GM18499 (cell line): ENCODE measurements at regions not wholly inside any gene's neighbourhood (a gene's known extent, or its start where the extent isn't known, plus 50 kb on each side); places are given as distances from the start of the nearest gene placed in this dataset.
A peak's percentile ranks its signal among the peaks of the same experiment; 100 is the strongest.

Experiments
- ATAC-seq: cut with Tn5 transposase; IDR thresholded peaks from one replicate; pipeline ENCODE4 v1.9.1; 2021; ENCODE audit warnings: moderate number of reproducible peaks; ENCODE audit not compliant: insufficient read depth, unreplicated experiment

DNA sequence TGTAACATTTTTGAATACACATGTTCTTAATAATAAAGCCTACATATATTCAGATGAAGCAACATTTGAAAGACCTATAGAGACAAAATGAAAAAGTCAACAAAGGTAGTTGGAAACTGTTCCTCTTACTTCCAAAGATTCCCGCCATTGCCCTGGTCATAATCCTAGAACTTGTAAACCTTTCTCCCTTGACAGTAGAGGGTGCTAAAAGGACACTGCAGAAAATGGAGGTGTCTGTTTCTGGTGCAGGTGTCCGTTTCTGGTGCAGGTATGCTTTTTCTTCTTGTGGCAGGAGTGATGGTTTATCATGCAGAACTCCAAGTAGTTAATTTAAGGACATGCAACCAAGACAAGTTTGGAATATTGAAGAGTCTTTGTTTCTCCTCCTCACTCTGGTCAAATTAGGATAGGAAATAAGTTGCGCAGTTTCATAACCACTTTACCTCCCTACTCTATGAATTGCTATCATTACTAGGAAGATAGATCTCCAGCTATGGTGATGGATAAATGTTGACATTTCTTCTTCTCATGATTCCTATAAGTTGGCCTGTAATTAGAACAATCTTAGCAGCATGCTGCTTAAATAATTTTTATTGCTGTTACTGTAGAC, 56.0 kb upstream of the FAM174A start:
- ATAC-seq, result no peak

DNA sequence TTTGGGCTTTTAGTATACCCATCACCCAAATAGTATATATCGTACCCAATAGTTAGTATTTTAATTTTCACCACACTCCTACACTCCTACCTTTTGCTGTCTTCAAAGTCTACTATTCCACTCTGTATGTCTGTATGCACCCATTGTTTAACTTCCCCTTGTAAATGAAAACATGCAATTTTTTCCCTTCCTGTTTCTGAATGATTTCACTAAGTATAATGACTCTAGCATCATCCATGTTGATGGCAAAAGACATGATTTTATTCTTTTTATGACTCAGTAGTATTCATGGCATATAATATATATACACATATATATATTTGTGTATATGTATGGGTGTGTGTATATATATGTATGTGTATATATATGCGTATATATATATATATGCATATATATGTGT, 63.1 kb upstream of the FAM174A start:
- no peak for ATAC-seq

DNA sequence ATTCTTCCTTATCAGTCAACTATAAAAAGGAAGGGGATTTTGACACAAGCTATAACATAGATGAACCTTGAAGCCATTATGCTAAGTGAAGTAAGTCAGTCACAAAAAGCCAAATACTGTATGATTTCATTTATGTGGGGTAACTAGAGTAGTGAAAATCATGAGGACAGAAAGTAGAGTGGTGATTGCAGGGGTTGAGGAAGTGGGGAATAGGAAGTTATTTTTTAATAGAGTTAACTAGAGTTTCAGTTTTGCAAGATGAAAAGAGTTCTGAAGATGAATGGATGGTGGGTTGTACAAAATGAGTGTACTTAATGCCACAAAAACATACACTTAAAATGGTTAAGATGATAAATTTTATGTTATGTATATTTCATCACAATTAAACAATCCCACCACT, 65.4 kb upstream of the FAM174A start:
- peak; percentile 86 for ATAC-seq

DNA sequence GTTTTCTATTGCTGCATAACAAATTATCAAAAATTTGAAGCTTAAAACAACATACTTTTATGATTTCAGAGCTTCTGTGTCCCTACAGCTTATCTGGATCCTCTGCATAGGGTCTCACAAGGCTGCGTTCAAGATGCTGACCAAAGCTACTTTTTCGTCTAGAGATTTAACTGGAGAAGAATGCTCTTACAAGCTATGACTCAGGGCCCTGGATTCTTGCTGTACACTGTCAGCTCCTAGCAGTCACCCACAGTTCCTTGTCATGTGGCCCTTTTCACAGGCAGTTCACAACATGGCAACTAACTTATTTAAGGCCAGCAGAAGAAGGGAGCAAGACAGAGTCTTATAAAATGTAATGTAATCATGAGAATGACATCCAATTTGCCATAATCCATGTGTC, 70.8 kb upstream of the FAM174A start:
- ATAC-seq, result no peak

DNA sequence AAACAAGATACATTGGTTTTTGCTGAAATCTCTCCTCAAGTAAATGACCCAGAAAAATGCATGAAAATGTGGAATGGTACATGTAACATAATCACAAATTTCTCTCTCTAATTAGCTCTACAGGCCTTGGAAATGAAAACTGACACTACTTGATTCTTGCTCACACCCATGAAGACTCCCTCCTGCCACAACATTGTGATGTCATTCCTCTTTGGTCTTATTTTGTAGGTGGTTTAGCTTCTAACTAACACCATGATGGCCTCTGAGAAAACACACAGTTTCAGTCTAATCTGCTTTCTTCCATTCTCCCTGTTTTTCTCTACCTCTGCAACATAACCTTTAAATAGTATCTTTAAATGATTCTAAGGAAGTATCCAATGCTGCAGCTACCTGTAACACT, 78.6 kb upstream of the FAM174A start:
- no peak for ATAC-seq

DNA sequence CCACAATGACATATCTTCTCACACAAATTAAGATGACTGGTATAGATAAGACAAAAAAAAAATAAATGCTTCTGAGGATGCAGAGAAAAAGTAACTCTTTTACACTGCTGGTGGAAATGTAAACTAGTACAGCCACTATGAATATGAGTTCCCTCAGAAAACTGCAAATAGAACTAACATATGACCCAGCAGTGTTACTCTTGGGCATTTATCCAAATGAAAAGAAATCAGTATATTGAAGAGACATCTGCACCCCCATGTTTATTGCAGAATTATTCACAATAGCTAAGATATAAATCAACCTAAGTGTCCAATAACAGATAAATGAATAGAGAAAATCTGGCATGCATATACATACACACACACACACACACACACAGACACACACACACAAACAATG, 83.0 kb upstream of the FAM174A start:
- ATAC-seq, result no peak

DNA sequence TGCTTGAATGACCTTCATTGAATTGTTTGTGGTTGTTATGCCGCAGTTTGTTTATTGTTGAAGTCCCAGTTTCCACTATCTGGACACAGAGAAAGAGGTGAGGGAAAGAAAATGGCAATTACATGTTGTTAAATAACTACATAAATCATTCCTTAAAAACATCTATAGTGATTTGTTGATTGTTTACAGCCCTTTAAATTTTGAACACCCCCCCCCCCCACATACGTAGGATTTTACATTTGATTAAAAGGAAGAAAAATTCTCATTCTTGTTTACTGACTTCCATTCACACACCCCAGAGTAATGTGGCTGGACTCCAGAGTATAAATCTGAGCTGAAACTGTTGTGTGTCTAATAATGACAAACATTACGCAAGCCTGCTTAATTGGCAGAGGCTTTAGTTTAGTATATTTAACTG, 87.1 kb upstream of the FAM174A start:
- no peak for ATAC-seq

DNA sequence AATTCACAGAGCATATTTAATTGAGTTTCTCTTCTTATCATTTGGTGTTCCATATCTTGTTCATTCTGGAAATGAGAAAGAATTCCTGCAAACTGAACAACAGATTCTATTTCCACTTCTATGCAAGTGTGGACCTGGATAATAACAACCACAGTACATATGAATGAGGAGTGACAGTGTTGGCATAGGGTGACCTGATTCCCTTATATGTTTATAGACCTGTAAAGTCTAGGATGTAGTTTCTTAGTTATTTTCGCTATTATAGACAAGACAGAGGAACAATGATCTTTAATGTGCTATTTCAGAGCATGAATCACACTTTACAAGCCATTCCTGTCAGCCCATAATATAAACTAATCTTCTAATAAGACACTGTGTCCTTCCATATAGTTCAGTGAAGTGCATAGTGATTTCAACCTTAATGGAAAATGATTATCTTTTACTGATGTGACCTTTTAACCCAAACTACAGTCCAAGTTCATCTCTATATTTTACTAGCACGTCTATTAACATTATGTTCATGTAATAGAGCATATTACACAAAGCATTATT, 88.2 kb upstream of the FAM174A start:
- no peak for ATAC-seq

DNA sequence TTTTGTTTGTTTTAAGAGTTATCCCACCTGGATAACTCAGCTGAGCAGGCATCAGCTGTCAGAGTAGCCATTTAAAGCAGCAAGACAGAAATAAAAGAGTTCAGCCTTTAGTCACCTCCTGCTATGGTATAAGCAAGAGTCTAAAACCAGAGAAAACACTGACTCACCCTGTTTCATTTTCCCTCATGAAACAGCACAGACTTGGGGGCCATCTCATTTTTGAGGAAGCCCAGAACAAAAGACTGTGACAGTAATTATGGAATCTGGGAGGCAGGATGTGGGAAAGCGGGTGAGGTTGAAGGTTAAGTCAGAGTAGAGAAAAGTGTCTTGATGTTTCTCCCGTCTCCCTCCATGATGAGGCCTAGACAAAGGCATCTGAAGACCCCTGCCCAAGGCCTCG, 90.2 kb upstream of the FAM174A start:
- ATAC-seq, result no peak

DNA sequence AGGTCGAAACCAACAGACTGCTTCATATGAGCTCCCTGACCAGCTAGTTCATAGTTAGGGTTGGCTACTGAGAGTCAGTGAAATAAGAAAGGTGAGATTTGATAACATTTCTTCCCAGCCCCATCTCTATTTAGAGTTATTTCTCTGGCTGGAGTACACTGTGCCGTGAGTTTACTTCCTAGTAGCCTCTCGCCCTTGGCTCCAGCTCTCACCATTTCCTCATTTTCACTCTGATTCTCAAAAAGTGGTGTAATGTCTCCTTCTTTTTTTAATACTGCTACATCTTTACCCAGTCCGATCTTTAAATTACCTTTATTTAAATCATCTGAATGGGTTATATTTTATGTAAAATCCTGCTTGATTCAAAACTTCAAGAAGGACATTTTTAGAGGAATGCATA, 100.4 kb upstream of the FAM174A start:
- no peak for ATAC-seq

DNA sequence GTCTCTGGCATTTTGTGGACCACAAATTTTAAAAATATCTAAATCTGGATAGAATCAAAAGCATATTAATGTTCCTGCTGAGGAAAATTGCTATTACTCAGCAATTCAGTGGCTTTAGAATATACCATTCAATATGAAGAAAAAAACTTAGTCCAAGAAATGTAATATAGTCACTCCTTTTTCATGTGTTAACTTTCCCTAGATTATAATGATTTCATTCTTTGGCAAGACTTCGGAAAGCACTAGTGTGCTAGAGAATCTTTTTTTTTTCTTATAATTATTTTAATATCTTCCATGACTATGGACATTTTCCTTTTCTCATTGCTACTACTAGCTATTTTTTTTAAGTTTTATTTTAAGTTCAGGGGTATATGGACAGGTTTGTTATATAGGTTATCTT, 102.4 kb upstream of the FAM174A start:
- ATAC-seq, result no peak

DNA sequence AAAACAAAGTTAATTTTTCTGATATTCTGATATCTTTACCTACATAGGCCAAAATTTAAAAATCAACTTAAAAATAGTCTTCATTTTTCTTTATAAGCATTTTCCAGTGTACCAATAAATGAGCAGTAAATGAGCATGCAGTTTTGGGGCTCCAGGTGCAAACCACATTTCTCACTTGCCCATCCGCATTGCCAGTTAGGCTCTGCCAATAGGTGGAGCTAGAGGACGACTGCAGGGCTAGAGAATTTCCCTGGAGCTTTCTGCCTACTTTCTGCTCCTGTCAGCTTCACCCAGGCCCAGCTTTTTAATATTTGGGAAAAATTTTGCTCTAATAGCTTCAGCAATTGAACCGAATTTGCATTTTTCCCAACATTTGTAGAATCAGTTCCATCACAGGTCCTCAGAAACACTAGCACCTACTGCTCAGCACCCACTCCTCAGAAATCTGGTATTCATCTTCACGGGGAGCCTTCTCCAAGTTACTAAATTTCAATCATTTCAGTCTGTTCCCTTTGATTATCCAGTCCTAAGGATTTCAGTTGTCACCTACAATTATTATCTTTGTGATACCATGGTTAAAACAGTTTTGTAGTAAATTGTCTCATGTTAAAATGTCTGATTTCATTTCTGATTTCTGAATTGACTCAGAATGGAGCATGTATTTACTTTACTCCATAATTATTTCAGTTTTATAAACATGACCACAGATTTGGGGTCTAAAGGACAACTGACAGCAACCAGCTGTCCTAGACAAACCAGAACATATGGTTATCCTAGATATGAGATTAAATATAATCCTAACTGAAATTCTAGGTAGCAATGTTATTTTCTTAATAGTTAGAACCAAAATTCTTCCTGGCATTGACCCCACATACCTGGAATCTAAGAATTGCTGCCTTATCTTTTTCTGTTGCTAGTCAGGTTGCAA, 104.6 kb upstream of the FAM174A start:
- peak; percentile 82 for ATAC-seq

DNA sequence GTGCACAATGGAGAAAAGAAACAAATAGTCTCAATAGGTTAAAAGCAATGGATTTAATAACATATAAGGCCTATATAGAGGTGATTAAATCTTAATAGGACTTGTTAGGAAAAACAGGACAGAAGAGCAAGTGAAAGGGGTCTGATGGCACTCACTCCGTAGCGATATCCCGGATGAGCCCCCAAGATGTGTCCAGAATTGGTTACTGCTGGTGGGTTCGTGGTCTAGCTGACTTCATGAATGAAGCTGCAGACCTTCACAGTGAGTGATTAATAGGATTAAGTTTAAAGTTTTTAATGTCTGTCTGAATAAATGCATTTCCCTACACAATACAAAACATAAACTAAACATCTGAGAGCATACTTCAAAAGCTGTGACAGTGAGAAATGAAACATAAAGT, 110.4 kb upstream of the FAM174A start:
- no peak for ATAC-seq

DNA sequence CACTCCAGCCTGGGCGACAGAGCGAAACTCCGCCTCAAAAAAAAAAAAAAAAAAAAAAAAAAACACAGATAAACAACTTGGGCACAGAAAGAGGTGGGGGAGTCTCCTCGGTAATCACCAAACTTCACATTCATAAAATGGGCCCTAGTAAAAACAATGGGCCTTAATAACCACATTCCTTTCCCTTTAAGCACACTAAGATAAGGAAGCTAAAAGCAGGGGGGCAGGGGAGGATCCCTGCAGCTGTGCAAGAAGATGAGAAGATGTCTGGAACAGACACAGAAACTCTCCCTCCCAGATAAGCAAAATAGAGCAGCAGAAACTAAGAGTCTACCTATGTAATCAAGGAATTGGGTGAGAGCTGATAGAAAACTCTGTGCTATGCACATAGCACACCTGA, 111.2 kb upstream of the FAM174A start:
- no peak for ATAC-seq

DNA sequence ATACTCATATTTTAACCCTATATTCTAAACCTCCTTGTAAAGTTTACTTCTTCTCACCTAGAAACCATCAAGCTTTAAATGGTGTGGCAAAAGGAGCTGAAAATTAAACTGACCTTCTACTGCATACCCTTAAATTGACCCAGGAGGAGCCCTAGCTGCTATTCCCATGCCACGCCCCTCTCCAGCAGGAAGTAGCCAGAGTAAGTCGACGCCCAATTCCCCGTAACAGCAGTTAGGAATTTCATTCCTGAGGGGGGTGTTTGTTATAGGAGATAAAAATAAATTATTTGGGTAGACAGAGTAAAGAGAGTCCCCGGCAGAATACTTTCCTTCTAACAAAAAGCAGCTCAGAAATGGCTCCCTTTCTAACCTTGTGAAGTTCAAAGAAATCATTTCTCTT, 111.8 kb upstream of the FAM174A start:
- ATAC-seq, result no peak

DNA sequence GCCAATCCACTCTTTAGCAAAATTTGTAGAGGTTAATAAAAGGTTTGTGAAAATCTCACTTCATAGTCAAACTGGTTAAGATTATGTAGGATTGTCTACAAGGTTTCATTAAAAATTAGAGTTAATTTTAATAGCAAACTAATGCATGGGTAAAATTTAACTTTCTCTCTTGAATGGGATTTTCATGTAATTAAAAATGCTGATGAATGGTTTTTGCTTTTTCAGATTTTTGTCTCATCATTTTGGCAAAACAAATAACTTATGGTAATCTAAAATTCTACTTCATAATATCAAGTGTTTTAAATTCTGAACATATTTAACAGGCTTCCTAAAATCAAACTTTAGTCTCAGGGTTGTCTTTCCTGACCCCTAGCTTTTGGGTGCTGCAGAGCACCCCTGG, 113.8 kb upstream of the FAM174A start:
- no peak for ATAC-seq

DNA sequence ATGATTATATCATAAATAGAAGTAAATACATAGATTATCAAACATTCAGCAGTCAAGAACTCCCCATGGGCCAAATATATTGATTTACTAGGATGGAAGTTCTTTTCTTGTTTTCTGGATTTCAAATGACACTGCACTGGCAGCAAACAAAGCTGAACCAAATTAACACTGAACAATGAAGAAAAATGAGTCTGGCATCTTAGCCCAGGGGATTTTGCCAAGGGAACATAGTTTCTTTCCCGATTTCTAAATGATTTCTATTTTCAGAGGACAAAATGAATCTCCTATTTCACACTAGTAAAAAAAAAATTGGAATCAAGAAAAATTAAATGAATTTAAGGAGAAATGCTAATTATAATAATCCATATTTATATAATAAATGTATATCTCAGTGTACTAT, 116.9 kb upstream of the FAM174A start:
- ATAC-seq, result no peak

DNA sequence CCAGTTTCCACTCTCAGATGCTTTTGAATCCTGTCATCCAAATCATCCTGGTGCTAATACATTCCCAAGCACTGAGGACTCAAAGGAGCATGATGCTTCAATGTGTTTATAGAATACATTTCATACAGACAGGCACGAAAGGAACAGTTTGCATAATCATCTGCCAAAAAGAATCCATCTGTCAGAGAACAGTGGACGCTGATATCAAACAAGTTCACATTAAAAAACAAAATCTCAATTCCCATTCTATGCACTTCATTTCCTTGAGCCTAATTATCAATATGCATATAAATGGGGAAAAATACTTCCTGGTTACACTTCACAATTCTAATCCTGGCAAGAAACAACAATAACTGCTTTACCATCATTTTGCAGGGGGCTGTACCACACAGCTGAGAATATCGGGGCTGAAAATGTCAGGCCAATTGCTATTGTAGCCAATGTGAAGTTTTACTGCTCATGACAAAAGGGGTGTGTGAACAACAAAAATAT, 125.5 kb upstream of the FAM174A start:
- ATAC-seq, result no peak

DNA sequence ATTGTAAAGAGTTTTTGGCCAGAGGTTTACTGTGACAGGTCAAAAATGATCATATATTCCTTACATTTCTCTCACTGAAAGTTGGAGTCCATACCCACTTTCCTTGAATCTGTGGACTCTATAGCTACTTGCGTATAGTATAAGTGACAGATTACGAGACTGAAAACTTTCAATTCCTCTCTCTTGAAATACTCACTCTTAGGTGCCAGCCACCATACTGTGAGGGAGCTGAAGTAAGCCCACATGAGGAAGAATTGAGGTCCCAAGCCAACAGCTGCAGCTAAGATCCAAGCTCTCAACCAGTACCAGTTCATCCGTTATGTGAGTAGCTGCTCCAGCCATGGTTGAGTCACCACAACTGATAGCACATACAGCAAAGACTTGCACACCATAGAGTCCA, 128.1 kb upstream of the FAM174A start:
- no peak for ATAC-seq

DNA sequence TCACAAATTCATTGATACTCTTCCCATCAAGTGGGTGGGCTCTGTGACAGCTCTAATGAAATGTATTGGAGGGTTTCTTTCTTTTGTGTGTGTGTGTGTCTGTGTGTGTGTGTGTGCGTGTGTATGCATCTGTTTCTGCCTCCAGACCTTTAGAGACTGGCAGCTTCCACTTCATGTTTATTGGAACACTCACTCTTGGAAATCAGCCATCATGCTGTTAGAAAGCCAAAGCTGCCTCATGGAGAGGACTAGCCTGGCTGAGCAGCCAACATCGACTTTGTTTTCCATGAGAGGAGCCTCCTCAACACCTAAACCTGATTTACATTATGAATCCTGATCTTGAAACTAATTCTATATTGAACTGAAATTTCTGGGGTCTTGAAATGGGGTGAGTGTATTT, 128.5 kb upstream of the FAM174A start:
- ATAC-seq, result no peak

DNA sequence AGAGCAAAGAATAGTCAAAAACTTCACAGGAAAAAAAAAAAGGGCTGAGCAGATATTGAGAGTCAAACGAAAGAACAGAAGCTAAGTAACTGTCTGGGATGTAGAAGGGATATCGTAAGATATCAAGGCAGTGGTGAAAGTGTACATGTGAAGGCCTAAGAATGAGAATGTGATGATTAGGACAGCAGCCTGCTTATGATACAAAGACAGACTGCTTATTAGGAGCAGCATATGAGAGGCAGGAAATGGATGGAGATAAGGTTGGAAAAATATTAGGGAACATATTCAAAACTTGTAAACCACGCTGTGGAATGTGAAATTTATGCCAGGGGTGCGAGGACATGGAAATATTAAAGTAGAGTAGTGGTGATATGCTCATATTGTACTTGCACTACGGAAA, 133.1 kb upstream of the FAM174A start:
- no peak for ATAC-seq

DNA sequence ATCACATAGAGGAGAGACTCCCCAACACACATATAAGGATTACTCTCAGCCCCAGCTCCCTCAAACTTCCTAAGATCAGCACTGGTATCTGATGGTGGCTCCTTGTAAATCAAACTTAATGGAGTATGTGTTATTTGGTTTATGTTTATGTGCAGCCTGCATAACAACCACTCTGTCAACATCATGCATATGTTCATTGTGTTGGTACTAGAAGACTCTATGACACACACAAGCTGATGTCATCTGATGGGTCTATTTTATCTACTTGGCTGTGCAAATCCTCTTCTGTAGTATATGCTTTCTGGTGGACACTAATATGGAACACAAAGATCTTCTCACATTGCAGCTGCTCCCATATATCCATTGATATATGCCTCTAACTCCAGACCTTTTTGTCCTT, 134.0 kb upstream of the FAM174A start:
- ATAC-seq, result no peak
